OCI-LY1 (cell line): ENCODE measurements at regions not wholly inside any gene's neighbourhood (a gene's known extent, or its start where the extent isn't known, plus 50 kb on each side); places are given as distances from the start of the nearest gene placed in this dataset.

Experiments
- EZH2 ChIP-seq: fragments of 200-600 bp; sonication (generic), shearing (Covaris generic); IDR thresholded peaks from 2 replicates; pipeline ENCODE4 v1.8.0; 2017; ENCODE audit warnings: borderline replicate concordance, mixed run types, mild to moderate bottlenecking, antibody characterized with exemption, low read length, moderate library complexity, mixed read lengths
- TF ChIP-seq, protein P1 (sequence below): fragments of 200-600 bp; sonication (generic), shearing (Covaris generic); IDR thresholded peaks from 2 replicates; pipeline ENCODE4 v1.5.1; 2017; ENCODE audit warnings: mild to moderate bottlenecking, antibody characterized with exemption, low read length, moderate library complexity, mixed read lengths

DNA sequence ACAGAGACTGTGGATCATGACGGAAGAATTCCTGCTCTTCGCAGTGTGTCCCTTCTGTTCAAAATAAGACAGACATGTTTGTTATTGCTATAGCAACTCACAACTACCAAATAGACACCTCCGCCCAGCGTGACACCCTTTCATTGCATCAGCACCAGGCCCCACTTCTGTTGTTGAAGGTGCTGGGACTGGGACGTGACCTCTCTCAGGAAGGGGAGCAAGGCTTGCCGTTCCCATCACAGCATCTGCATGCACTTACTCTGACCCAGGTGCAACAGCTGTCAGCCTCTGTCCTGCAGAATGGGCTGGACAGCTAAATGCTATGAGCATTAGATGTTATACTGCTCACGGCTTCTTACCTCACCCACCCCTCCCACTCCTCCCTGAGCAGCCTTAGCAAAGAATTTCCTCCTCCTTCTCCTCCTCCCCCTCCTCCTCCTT is 94.1 kb downstream of the DACT2 start:
- TF ChIP-seq EZH2 = no peak
- TF ChIP-seq, protein P1, sequence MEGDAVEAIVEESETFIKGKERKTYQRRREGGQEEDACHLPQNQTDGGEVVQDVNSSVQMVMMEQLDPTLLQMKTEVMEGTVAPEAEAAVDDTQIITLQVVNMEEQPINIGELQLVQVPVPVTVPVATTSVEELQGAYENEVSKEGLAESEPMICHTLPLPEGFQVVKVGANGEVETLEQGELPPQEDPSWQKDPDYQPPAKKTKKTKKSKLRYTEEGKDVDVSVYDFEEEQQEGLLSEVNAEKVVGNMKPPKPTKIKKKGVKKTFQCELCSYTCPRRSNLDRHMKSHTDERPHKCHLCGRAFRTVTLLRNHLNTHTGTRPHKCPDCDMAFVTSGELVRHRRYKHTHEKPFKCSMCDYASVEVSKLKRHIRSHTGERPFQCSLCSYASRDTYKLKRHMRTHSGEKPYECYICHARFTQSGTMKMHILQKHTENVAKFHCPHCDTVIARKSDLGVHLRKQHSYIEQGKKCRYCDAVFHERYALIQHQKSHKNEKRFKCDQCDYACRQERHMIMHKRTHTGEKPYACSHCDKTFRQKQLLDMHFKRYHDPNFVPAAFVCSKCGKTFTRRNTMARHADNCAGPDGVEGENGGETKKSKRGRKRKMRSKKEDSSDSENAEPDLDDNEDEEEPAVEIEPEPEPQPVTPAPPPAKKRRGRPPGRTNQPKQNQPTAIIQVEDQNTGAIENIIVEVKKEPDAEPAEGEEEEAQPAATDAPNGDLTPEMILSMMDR = no peak
